ENCODE measurements at regions not wholly inside any gene's neighbourhood (a gene's known extent, or its start where the extent isn't known, plus 50 kb on each side); places are given as distances from the start of the nearest gene placed in this dataset.

GRCh38 chr11:15336021-15336420 lies 221.3 kb downstream of the INSC start:
- H3K27ac ChIP-seq, result no peak overlapping the region
- no peaks in the 10 kb centered on the region for H3K36me3 ChIP-seq
- TF ChIP-seq POLR2AphosphoS5 (IDR thresholded peaks at IDR 0.05), result no peak
- no peak for TF ChIP-seq POLR2A (IDR thresholded peaks at IDR 0.05)
- TF ChIP-seq EP300 (IDR thresholded peaks at IDR 0.05), result no peak
- TF ChIP-seq CTCF (IDR thresholded peaks at IDR 0.05), result no peak
- no peaks in the 10 kb centered on the region for H3K27me3 ChIP-seq
- H3K9me3 ChIP-seq, result peaks cover 0 to 2% (median 0%) of the 10 kb centered on the region in 4 donors
- DNase-seq, result no peak
- H3K4me3 ChIP-seq, result no peak overlapping the region
- intact Hi-C loops (cut with DNase I), result no loop called here
- 61 to 72% methylated on average over 3 of the region's 3 CpGs for WGBS, 2 donors
- H3K4me1 ChIP-seq, result no peaks in the 10 kb centered on the region

GRCh38 chr11:15339302-15339701 lies 224.6 kb downstream of the INSC start:
- peaks cover 0 to 2% (median 0%) of the 10 kb centered on the region in 4 donors for H3K9me3 ChIP-seq
- TF ChIP-seq POLR2A (IDR thresholded peaks at IDR 0.05) (no peak), EP300 (IDR thresholded peaks at IDR 0.05) (no peak), CTCF (IDR thresholded peaks at IDR 0.05) (no peak), POLR2AphosphoS5 (IDR thresholded peaks at IDR 0.05) (no peak)
- DNase-seq, result no peak
- intact Hi-C loops (cut with DNase I), result no loop called here
- H3K27ac ChIP-seq, result no peak overlapping the region
- no peaks in the 10 kb centered on the region for H3K4me1 ChIP-seq
- no peaks in the 10 kb centered on the region for H3K36me3 ChIP-seq
- no peak overlapping the region for H3K4me3 ChIP-seq
- no peaks in the 10 kb centered on the region for H3K27me3 ChIP-seq
- 88 to 90% methylated on average over 1 of the region's 1 CpG for WGBS, 2 donors

DNA sequence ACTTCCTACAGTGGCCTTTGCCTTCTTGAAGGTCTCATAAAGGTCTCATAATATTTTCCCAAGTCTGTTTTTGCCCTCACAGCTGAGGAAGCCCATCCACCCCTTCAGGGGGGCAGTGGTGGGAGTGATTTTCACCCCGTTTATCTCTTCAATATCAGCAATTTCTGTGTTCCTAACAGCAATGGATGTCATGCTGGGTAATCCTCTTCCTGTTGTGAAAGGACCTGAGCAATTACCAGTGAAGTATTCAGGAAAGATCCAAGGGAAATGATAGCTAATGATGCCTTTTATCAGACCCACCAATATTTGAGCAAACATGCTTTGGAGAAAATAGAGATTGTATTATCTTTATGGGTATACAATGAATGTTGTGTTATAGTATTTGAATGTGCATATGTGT lies 226.9 kb downstream of the INSC start:
- no peaks in the 10 kb centered on the region for H3K9me3 ChIP-seq
- no peaks in the 10 kb centered on the region for H3K4me1 ChIP-seq
- H3K36me3 ChIP-seq, result no peaks in the 10 kb centered on the region
- no peak overlapping the region for H3K4me3 ChIP-seq
- no peak for DNase-seq
- intact Hi-C loops (cut with DNase I), result no loop called here
- no peaks in the 10 kb centered on the region for H3K27me3 ChIP-seq
- H3K27ac ChIP-seq, result no peak overlapping the region
- 32 to 56% methylated on average over 1 of the region's 1 CpG for WGBS, 2 donors
- no peak for TF ChIP-seq POLR2A (IDR thresholded peaks at IDR 0.05)
- TF ChIP-seq CTCF (IDR thresholded peaks at IDR 0.05), result no peak
- no peak for TF ChIP-seq EP300 (IDR thresholded peaks at IDR 0.05)
- no peak for TF ChIP-seq POLR2AphosphoS5 (IDR thresholded peaks at IDR 0.05)

- no peak for TF ChIP-seq CTCF (IDR thresholded peaks at IDR 0.05)
- TF ChIP-seq POLR2AphosphoS5 (IDR thresholded peaks at IDR 0.05), result no peak
- TF ChIP-seq EP300 (IDR thresholded peaks at IDR 0.05), result no peak
- no peak for TF ChIP-seq POLR2A (IDR thresholded peaks at IDR 0.05)
- no peaks in the 10 kb centered on the region for H3K27me3 ChIP-seq
- no peaks in the 10 kb centered on the region for H3K9me3 ChIP-seq
- H3K4me1 ChIP-seq, result no peaks in the 10 kb centered on the region
- no peak overlapping the region for H3K4me3 ChIP-seq
- DNase-seq, result no peak
- WGBS, 2 donors, result 51 to 58% methylated on average over 2 of the region's 2 CpGs
- no peak overlapping the region for H3K27ac ChIP-seq
- H3K36me3 ChIP-seq, result no peaks in the 10 kb centered on the region
- intact Hi-C loops (cut with DNase I), result no loop called here
Measured at GRCh38 chr11:15342163-15342562, 227.4 kb downstream of the INSC start.

- no peaks in the 10 kb centered on the region for H3K9me3 ChIP-seq
- 87 to 88% methylated on average over 4 of the region's 4 CpGs for WGBS, 2 donors
- DNase-seq, result no peak
- H3K4me3 ChIP-seq, result no peak overlapping the region
- no peaks in the 10 kb centered on the region for H3K4me1 ChIP-seq
- intact Hi-C loops (cut with DNase I), result no loop called here
- H3K36me3 ChIP-seq, result no peaks in the 10 kb centered on the region
- no peak overlapping the region for H3K27ac ChIP-seq
- no peaks in the 10 kb centered on the region for H3K27me3 ChIP-seq
- no peak for TF ChIP-seq EP300 (IDR thresholded peaks at IDR 0.05)
- TF ChIP-seq POLR2AphosphoS5 (IDR thresholded peaks at IDR 0.05), result no peak
- no peak for TF ChIP-seq CTCF (IDR thresholded peaks at IDR 0.05)
- TF ChIP-seq POLR2A (IDR thresholded peaks at IDR 0.05), result no peak
Measured at GRCh38 chr11:15346907-15347306, 232.2 kb downstream of the INSC start.
